ENCODE measurements at regions not wholly inside any gene's neighbourhood (a gene's known extent, or its start where the extent isn't known, plus 50 kb on each side); places are given as distances from the start of the nearest gene placed in this dataset.
A peak's percentile ranks its signal among the peaks of the same experiment; 100 is the strongest.
"Not testable (repeated sequence)": the region's sequence is repeated elsewhere in the genome, so short reads cannot be mapped to it uniquely, and the experiment has no call there.

DNA sequence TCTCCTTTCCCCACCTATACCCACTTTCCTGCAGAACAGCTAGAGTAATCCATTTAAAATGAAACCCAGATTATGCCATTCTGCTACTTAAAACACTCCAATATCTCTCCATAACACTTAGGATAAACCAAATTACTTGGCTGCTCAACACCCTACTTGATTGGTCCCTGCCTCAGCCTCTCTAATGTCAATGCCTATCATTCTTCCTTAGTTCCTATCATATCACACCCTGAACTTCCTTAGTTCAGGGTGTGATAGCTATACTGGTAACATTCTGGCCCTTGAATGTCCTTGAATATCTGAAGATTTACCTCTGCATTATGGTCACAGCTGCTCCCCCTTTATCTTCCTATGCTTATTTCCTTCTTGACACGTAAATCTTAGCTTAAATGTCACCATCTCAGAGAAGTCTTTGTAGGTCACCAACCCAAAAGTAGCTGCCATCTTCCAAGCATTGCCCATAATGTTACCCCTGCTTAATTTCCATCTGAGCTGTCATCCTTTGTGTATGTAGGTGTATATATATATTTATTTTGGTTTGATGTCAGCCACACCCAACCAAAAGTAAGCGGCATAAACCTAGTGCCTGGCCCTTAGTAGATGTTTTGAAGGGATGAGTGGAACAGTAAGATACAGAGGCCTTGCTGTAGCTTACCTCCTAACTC, 379.8 kb downstream of the PTPRC start:
- TF ChIP-seq, protein P1, sequence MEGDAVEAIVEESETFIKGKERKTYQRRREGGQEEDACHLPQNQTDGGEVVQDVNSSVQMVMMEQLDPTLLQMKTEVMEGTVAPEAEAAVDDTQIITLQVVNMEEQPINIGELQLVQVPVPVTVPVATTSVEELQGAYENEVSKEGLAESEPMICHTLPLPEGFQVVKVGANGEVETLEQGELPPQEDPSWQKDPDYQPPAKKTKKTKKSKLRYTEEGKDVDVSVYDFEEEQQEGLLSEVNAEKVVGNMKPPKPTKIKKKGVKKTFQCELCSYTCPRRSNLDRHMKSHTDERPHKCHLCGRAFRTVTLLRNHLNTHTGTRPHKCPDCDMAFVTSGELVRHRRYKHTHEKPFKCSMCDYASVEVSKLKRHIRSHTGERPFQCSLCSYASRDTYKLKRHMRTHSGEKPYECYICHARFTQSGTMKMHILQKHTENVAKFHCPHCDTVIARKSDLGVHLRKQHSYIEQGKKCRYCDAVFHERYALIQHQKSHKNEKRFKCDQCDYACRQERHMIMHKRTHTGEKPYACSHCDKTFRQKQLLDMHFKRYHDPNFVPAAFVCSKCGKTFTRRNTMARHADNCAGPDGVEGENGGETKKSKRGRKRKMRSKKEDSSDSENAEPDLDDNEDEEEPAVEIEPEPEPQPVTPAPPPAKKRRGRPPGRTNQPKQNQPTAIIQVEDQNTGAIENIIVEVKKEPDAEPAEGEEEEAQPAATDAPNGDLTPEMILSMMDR (conservative IDR thresholded peaks at IDR 0.05; ENCODE audit: control insufficient read depth, insufficient read depth, low read depth, low read length): no peak
- H3K4me3 ChIP-seq (ENCODE audit: control insufficient read depth, low read depth, low read length): no peak overlapping the region
- no peak for DNase-seq (ENCODE audit: low read depth)

DNA sequence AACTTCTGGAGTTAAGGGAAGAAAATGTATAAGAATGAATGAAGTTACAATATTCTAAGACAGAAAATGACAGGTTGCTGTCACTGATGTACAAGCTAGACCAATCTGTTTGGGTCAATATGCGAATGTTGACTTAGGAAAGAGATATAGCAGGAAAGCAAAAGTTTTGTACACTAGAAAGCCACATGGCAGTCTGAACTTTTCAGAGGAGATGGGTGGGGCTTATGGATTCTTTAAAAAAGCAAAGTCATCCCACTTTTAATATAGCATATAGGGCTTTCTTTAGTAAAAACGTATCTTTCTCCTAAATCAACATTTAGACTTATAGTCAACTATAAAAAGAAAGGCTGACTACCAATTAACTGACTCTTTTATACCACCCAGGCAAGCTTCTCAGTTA, 381.2 kb downstream of the PTPRC start:
- TF ChIP-seq, protein P1 (conservative IDR thresholded peaks at IDR 0.05; ENCODE audit: control insufficient read depth, insufficient read depth, low read depth, low read length): no peak
- no peak overlapping the region for H3K4me3 ChIP-seq (ENCODE audit: control insufficient read depth, low read depth, low read length)
- no peak for DNase-seq (ENCODE audit: low read depth)

DNA sequence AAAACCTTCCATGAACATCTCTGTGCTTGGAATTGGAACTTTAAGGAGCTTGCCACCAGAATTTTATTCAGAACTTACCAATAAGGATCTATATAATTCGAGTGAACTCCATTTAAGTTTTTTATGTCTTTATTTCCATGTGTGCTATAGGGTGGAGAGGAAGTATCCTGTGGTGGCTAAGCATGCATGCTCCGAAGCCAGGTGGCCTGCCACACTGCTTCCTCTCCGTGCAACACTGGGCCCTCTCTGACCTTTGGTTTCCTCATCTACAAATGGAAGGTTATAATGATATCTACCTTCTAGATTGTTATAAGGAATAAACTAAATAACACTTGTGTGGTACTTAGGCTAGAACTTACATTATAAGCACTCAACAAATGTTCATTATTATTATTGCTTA, 382.1 kb downstream of the PTPRC start:
- no peak for DNase-seq (ENCODE audit: low read depth)
- TF ChIP-seq, protein P1 (conservative IDR thresholded peaks at IDR 0.05; ENCODE audit: control insufficient read depth, insufficient read depth, low read depth, low read length): no peak
- H3K4me3 ChIP-seq (ENCODE audit: control insufficient read depth, low read depth, low read length): no peak overlapping the region

DNA sequence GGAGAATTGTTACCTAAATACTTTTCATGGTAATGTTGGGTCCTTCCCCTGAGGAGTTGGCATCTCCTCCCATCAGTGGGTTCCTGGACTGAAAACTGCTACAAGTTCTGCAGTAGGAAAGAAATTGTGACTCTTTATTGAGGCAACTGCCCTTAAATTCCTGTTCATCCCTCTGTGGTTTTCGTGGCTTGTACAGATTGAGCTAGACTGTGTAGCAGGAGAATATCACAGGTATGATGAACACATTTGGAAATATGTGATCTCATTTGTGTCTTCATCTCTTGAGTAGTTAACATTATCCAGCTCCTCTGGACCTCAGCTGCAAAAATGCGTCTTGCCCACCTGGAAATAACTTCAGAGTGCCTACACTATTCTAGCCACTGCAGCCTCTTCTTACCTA, 390.6 kb downstream of the PTPRC start:
- no peak overlapping the region for H3K4me3 ChIP-seq (ENCODE audit: control insufficient read depth, low read depth, low read length)
- TF ChIP-seq, protein P1 (conservative IDR thresholded peaks at IDR 0.05; ENCODE audit: control insufficient read depth, insufficient read depth, low read depth, low read length): no peak
- DNase-seq (ENCODE audit: low read depth): peak; percentile 11

DNA sequence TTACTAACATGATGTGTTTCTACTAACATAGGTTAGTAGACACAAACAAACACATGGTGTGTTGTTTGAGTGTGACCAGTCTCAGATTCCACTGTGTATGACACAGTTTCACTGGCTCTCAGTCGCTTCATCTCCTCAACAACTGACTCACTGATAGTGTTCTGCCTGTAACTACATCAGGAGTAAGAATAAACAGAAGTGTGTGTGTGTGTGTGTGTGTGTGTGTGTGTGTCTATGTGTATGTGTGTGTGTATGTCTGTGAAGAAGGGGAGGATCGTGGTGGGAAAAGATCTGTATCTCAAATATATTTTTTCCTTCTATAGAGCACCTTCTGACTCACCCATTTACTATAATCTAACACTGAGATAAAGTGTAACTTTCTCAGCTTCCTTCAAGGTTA, 391.0 kb downstream of the PTPRC start:
- TF ChIP-seq, protein P1 (conservative IDR thresholded peaks at IDR 0.05; ENCODE audit: control insufficient read depth, insufficient read depth, low read depth, low read length): no peak
- H3K4me3 ChIP-seq (ENCODE audit: control insufficient read depth, low read depth, low read length): no peak overlapping the region
- peak; percentile 30 for DNase-seq (ENCODE audit: low read depth)

DNA sequence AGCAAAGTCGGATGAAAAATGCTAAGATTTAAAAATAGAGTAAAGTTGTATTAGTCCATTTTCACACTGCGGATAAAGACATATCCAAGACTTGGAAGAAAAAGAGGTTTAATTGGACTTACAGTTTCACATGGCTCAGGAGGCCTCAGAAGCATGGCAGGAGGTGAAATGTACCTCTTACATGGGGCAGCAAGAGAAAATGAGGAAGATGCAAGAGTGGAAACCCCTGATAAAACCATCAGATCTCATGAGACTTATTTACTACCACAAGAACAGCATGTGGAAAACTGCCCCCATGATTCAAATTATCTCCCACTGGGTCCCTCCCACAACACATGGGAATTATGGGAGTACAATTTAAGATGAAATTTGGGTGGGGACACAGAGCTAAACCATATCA, 391.7 kb downstream of the PTPRC start:
- not testable (repeated sequence) for DNase-seq (ENCODE audit: low read depth); H3K4me3 ChIP-seq (ENCODE audit: control insufficient read depth, low read depth, low read length)

DNA sequence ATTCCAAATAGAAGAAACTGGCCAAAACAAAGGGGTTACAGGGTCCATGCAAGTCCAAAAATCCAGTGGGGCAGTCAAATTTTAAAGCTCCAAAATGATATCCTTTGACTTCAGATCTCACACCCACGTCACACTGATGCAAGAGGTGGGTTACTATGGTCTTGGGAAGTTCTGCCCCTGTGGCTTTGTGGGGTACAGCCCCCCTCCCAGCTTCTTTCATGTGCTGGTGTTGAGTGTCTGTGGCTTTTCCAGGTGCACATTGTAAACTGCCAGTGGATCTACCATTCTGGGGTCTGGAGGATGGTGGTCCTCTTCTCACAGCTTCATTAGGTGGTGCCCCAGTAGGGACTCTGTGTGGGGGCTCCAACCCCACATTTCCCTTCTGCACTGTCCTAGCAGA, 392.3 kb downstream of the PTPRC start:
- DNase-seq (ENCODE audit: low read depth); H3K4me3 ChIP-seq (ENCODE audit: control insufficient read depth, low read depth, low read length): not testable (repeated sequence)

DNA sequence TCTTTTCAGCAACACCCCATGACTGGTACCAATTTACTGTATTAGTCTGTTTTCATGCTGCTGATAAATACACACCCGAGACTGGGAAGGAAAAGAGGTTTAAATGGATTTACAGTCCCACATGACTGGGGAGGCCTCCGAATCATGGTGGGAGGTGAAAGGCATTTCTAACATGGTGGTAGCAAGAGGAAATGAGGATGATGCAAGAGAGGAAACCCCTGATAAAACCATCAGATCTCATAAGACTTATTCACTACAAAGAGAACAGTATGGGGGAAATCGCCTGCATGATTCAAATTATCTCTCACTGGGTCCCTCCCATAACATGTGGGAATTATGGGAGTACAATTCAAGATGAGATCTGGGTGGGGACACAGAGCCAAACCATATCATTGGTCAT, 393.6 kb downstream of the PTPRC start:
- not testable (repeated sequence) for DNase-seq (ENCODE audit: low read depth); H3K4me3 ChIP-seq (ENCODE audit: control insufficient read depth, low read depth, low read length)

All from fibroblast of mammary gland (primary cell).